ENCODE measurements at regions not wholly inside any gene's neighbourhood (a gene's known extent, or its start where the extent isn't known, plus 50 kb on each side); places are given as distances from the start of the nearest gene placed in this dataset.

GRCh38 chr3:67882981-67883380 is 228.6 kb upstream of the SUCLG2 start:
- DNase-seq, result no peak
- peaks cover 0 to 4% (median 0%) of the 10 kb centered on the region in 8 donors for H3K9me3 ChIP-seq
- H3K27ac ChIP-seq, result no peak overlapping the region
- H3K27me3 ChIP-seq (replicated peaks in 1 of 7), result no peaks in the 10 kb centered on the region
- WGBS, 5 donors, result 77 to 89% (median 81%) methylated on average over 4 to 5 of the region's 5 CpGs
- TF ChIP-seq POLR2A (IDR thresholded peaks at IDR 0.05), result no peak
- no peak for TF ChIP-seq POLR2AphosphoS5 (IDR thresholded peaks at IDR 0.05)
- no peak for TF ChIP-seq CTCF (IDR thresholded peaks at IDR 0.05 in 8 of 11, conservative IDR thresholded peaks at IDR 0.05 in 3 of 11)
- H3K4me3 ChIP-seq, result no peak overlapping the region
- H3K4me1 ChIP-seq, result no peaks in the 10 kb centered on the region
- no peaks in the 10 kb centered on the region for H3K36me3 ChIP-seq
- intact Hi-C loops (cut with DNase I; ENCODE audit: low total_unique reads), result no loop called here

DNA sequence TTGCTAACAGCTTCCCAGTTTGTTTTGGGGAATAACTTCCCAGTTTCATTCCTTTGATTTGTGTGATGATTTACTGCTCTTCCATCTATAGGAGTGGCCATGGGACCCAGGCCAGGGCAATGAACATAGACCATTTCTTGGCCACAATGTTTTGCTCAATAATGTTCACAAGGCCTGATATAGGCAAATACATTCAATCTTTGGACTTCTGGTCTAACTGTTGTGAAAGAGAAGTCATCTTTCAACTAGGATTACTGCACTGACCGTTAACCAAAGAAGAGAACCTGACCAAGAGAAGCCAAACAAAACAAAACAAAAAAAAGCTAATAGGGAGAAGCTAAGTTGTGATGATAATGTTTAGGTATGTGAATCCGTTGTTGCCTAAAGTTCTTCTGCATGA is 221.8 kb upstream of the SUCLG2 start:
- Histone ChIP-seq H3K4me3 (no peak overlapping the region), H3K36me3 (no peaks in the 10 kb centered on the region), H3K27ac (no peak overlapping the region), H3K27me3 (replicated peaks in 1 of 7) (no peaks in the 10 kb centered on the region), H3K4me1 (no peaks in the 10 kb centered on the region), H3K9me3 (no peaks in the 10 kb centered on the region)
- WGBS, 5 donors, result 76 to 89% (median 78%) methylated on average over 2 of the region's 2 CpGs
- no peak for TF ChIP-seq POLR2A (IDR thresholded peaks at IDR 0.05)
- TF ChIP-seq POLR2AphosphoS5 (IDR thresholded peaks at IDR 0.05), result no peak
- TF ChIP-seq CTCF (IDR thresholded peaks at IDR 0.05 in 8 of 11, conservative IDR thresholded peaks at IDR 0.05 in 3 of 11), result no peak
- intact Hi-C loops (cut with DNase I; ENCODE audit: low total_unique reads), result no loop called here
- no peak for DNase-seq

DNA sequence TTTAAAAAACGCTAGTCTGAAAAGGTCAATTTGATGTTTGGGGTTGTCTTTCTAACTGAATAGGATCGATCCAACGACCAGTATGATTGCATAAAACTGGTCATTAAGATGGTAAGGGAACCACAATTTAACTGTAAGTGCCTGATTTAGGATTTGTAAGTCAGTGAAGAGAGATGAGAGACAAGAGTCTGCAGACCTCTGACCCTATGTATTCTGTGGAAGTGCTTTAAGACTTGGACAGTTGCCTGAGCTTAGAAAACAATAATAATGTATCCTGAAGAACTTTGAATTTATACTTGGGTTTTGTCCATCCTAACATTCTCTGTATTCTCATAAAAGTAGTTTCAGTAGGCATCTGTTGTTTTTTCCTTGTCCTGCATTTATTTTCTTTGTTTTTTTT is 221.4 kb upstream of the SUCLG2 start:
- Histone ChIP-seq H3K36me3 (no peaks in the 10 kb centered on the region), H3K4me1 (no peaks in the 10 kb centered on the region), H3K27me3 (replicated peaks in 1 of 7) (no peaks in the 10 kb centered on the region), H3K4me3 (no peak overlapping the region), H3K27ac (no peak overlapping the region), H3K9me3 (no peaks in the 10 kb centered on the region)
- intact Hi-C loops (cut with DNase I; ENCODE audit: low total_unique reads), result no loop called here
- TF ChIP-seq POLR2A (IDR thresholded peaks at IDR 0.05) (no peak), CTCF (IDR thresholded peaks at IDR 0.05 in 8 of 11, conservative IDR thresholded peaks at IDR 0.05 in 3 of 11) (no peak), POLR2AphosphoS5 (IDR thresholded peaks at IDR 0.05) (no peak)
- DNase-seq, result no peak
- 59 to 81% (median 69%) methylated on average over 3 of the region's 3 CpGs for WGBS, 5 donors

GRCh38 chr3:67875338-67875737 is 220.9 kb upstream of the SUCLG2 start:
- H3K4me3 ChIP-seq, result no peak overlapping the region
- H3K27ac ChIP-seq, result no peak overlapping the region
- intact Hi-C loops (cut with DNase I; ENCODE audit: low total_unique reads), result no loop called here
- DNase-seq, result no peak
- 70 to 79% (median 71%) methylated on average over 4 of the region's 4 CpGs for WGBS, 5 donors
- H3K27me3 ChIP-seq (replicated peaks in 1 of 7), result no peaks in the 10 kb centered on the region
- H3K4me1 ChIP-seq, result no peaks in the 10 kb centered on the region
- H3K36me3 ChIP-seq, result no peaks in the 10 kb centered on the region
- TF ChIP-seq POLR2A (IDR thresholded peaks at IDR 0.05) (no peak), POLR2AphosphoS5 (IDR thresholded peaks at IDR 0.05) (no peak), CTCF (IDR thresholded peaks at IDR 0.05 in 8 of 11, conservative IDR thresholded peaks at IDR 0.05 in 3 of 11) (no peak)
- no peaks in the 10 kb centered on the region for H3K9me3 ChIP-seq
